ENCODE measurements at regions not wholly inside any gene's neighbourhood (a gene's known extent, or its start where the extent isn't known, plus 50 kb on each side); places are given as distances from the start of the nearest gene placed in this dataset.

DNA sequence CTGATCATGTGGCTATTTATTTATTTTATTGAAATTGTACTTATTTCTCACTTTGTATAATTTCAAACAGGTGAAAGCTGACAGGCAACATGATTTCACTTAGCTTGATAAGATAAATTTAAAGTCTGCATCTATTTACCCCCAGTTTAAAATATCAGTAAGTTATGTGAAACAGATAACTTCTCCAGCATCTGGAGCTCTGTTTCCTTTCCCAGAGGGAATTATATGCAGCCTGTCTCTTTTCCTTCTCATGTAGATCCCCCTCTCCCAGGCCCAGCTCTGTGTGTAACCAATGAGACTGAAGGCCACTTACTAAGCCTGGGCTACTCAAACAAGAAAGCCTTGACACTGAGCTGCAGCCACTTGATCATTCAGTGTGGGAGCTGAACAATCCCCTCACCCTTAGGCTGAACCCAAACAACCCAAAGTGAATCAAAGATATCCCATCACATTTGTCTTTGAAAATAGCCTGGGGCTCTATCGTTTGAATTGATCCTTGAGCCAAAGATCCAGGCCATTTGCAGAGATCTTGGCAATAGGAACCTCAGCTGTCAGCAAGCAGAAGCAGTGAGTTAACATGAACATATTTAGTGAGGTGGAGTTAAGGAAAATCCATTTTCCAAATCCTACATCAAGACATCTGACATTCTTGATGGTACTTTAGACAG, 383.9 kb downstream of the TGFB2 start:
- DNase-seq, result no peak

- DNase-seq, result no peak
These were observed 390.4 kb downstream of the TGFB2 start for GRCh38 chr1:218735436-218736032.

DNA sequence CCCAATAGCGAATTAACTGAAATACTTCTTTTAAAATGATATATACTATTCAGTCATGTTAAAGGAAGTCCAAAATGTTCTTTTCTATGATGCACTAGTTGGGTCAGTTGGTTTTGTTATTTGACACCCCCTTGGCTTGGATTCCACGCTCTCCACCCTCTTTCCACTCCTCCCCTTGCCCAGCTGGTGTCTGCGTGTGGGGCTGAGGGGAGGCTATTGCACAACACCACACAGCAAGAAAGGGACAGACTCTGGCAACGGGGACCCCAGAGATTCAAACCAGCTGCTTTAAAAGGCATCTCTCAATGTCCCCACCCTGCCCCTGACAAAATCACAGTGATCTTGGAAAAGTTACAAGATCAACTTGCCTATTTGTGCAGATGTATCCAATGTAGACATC, 394.3 kb downstream of the TGFB2 start:
- no peak for DNase-seq

DNA sequence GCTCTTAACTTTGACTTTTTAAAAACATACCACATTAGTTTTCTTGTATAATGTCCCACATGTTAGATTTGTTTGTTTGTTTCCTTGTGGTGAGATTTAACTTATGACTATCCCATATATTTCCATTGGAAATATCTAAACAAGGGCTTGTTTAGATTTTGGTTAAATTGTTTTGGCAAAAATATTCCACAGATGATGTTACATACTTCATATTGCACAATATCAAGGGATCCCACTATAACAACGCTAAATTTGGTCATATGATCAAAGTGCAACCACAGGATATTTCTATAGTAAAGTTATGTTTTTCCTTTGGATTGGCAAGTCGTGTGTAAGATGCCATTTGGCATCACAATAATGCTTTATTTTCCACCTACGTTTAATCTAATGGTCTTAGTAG, 396.7 kb downstream of the TGFB2 start:
- no peak for DNase-seq

DNA sequence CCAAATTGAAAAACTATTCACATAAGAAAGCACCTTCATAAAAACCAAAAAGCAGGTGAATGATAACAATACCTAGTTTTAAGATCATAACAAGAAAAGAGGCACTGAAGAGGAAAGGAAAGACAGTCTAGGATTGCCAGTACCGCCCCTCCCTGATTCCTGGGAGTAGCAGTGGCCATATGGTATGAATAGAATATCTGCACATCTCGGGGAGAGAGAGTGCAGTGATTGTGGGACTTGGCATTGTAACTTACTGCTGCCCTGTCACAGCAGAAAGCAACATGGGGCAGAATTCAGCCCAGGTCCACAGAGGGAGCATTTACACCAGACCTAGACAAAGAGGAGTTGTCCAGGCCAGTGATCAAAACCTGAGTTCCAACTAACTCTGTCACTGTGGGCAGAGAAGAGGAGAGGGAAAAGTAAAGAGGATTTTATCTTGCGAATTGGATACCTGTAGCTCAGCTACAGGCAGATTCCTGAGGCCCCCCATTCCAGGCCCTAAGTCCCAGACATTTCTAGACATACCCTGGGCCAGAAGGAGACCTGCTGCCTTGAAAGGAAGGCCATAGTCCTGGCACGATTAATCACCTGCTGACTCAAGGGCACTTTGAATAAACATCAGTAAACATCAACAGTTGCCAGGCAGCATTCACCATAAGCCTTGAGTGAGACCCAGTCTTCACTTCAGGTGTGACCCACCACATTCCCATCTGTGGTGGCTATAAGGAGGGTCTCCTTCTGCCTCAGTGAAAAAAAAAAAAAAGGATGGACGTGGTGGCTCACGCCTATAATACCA, 397.5 kb downstream of the TGFB2 start:
- no peak for DNase-seq

- DNase-seq, result no peak
These were observed 398.8 kb downstream of the TGFB2 start for GRCh38 chr1:218743861-218744505.

- DNase-seq, result no peak
These were observed 402.9 kb downstream of the TGFB2 start for GRCh38 chr1:218748071-218748470.

DNA sequence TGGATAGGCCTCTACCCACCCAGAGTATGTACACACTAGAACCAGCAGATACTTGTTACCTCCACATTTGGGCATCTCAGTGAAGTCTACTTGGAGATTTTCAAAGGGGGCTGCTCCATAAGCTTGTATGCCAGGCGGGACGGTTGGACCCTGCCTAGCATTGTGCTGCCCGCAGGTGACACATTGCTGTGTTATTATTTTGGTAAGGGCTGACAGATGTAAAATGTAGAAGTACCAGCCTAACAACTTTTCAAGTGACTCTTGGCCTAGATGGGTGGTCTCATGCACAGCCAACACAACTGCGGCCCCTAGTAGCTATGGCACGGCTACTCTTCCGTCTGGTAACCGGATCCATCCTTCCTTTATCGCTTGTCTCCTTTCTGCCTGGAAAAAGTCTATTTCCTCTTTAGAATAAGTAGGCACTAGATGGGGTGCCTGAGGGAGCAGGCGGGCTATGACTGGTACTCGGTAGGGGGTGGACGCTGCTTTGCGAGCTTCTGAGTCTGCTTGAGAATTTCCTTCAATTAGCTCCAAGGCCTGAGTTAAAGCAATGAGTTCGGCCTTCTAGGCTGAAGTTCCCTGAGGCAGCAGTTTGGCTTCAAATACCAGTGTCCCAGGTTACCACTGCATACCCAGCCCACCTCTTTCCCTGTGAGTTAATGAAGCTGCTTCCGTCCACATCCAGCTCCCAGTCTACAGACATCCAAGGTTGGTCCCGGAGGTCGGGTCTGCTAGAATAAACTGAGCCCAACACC, 405.3 kb downstream of the TGFB2 start:
- no peak for DNase-seq

DNA sequence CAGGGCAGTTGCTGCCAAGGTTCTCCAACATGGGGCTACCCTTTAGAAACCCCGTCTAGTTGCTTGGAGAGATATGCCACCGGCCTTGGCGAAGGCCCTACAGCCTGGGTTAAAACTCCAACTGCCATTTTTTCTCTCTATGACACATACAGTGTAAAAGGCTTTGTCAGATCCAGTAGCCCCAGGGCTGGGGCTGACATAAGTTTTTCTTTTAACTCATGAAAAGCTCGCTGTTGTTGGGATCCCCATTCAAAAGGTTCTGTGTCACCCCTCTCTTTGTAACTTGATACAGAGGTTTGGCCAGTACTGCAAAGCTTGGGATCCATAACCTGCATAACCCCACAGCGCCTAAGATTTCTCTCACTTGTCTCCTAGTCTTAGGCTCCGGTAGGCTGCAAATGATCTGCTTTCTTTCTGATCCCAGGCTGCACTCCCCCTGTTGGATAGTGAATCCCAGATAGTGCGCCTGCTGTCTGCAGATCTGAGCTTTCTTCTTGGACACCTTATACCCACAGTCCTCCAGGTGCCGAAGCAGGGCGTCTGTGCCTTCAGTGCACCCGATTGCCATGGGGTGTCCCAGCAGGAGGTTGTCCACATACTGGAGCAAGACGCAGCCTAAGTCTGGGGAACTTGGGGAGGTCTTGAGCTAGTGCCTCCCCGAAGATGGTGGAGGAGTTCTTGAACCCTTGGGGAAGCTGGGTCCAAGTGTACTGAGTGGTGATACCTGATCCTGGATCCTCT, 406.2 kb downstream of the TGFB2 start:
- no peak for DNase-seq

DNA sequence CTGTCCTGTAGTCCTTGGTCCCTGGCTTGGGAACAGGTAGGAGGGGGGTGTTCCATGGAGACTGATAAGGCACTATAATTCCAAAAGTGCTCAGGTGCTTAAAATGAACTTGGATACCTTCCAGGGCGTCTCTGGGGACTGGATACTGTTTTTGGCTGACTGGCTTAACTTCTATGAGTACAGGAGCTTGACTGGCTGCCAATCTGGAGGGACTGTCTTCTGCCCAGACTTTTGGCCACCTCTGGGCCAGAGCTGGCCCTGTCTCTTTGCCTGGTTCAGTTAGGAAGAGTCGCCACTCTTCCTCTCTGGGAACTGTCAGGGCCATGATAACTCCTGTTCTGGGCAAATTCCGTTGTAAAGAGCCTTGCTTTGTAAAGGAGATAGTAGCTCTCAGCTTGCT, 407.0 kb downstream of the TGFB2 start:
- no peak for DNase-seq

DNA sequence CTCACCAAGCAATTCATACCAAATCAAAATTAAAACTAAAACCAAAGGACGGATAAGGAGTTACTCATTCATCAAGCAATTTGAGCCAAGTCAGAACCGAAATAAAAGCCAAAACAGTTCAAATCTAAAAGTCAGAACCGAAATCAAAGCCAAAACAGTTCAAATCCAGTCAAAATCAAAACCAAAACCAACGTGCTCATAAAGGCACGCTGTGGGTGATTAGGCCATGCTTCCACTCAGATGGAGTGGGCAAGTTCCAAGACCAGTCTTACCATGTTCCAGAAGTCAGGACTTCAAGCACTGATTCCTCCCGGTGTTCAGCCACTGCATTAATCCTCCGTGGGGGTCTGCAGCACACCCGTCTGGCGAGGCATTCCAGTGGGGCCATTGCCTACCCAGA, 409.3 kb downstream of the TGFB2 start:
- DNase-seq, result no peak

DNA sequence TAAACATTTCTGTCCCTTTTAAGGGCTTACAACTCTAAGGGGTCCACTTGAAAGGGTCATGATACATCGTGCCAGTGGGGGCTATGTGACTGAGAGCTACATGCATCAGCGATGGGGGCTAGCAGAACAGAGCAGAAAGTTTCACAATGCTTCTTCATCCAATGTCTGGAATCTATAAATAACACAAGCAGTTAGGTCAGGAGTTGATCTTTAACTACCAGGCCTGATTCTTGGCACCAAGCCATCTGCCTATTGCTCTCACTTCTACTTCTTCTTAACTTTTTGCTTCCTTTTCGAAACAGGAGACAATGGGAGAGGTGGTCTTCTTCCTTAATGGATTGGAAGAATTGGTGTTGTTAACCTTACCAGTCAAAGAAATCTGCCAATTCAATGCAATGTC, 410.0 kb downstream of the TGFB2 start:
- DNase-seq, result no peak

GRCh38 chr1:218759795-218760194, 413.9 kb upstream of the LYPLAL1 start:
- DNase-seq, result no peak

GRCh38 chr1:218760601-218761570, 412.8 kb upstream of the LYPLAL1 start:
- no peak for DNase-seq

DNA sequence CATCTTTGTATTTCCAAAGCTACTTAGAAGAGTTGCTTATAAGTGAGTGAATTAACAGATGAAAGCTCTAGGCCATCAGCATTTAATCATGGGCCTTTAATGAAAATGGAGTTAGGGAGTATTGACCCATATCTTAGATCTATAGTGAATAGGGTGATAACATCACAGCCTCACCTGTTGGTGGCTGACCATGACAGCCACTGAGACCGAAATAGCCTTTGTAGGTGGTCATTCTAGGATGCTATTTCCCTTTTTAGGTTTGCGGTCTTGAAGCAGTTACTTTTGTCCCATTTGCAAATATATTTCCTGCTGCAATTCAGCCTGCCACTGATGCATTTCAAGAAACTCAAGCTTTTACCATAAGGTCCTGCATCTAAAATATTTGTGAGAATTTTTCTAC, 410.1 kb upstream of the LYPLAL1 start:
- no peak for DNase-seq

- DNase-seq, result no peak
These were observed 407.9 kb upstream of the LYPLAL1 start for GRCh38 chr1:218765753-218766152.

GRCh38 chr1:218771931-218772330, 401.7 kb upstream of the LYPLAL1 start:
- no peak for DNase-seq

GRCh38 chr1:218772575-218772974, 401.1 kb upstream of the LYPLAL1 start:
- DNase-seq, result no peak

GRCh38 chr1:218775501-218776021, 398.1 kb upstream of the LYPLAL1 start:
- DNase-seq, result no peak

DNA sequence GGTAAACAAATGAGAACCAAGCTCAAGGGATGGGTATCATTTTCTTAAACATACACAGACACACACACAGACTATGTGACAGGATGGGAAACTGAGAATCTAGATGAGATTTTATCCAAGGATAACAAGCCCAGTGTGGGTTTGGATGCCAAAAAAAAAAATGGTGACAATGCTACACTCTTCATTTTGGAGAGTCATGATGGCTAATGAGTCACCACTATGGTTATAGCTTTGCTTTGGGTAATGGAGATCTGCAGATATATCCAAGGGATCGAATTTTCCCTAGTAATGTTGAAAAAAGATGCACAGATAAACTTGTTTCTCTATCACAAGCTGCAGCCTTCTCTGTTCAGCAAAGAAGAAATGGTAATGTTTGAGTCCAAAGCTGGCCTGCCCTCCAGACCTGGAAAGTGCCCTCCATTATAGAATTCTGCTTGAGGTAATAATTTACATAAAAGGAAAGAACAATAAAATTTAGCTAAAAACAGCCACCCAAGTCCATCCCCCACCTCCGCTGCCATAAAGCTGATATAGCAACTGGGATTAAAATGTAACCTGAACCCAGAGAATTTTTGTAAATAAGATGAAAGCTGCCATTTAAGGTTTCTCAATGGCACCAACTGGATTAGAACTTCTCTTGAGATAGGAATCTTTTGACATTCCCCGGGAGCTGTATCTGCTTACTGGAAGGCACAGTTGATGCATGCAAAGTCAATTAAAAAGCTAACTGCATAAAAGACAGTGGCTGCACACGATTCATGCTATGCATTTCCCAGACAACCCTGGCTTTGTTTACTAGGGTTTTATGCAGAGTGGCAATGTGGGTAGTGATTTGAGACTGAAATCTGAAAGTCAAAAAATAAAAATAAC, 395.2 kb upstream of the LYPLAL1 start:
- DNase-seq, result no peak
